ENCODE measurements at regions not wholly inside any gene's neighbourhood (a gene's known extent, or its start where the extent isn't known, plus 50 kb on each side); places are given as distances from the start of the nearest gene placed in this dataset.

- 88% methylated on average over 4 of the region's 4 CpGs for WGBS, 2 donors (ENCODE audit: low coverage in 1 of 2)
- TF ChIP-seq EP300 (IDR thresholded peaks at IDR 0.05; ENCODE audit: low read depth) (no peak), POLR2AphosphoS5 (IDR thresholded peaks at IDR 0.05) (no peak), POLR2A (IDR thresholded peaks at IDR 0.05) (no peak)
- TF ChIP-seq, protein P1, sequence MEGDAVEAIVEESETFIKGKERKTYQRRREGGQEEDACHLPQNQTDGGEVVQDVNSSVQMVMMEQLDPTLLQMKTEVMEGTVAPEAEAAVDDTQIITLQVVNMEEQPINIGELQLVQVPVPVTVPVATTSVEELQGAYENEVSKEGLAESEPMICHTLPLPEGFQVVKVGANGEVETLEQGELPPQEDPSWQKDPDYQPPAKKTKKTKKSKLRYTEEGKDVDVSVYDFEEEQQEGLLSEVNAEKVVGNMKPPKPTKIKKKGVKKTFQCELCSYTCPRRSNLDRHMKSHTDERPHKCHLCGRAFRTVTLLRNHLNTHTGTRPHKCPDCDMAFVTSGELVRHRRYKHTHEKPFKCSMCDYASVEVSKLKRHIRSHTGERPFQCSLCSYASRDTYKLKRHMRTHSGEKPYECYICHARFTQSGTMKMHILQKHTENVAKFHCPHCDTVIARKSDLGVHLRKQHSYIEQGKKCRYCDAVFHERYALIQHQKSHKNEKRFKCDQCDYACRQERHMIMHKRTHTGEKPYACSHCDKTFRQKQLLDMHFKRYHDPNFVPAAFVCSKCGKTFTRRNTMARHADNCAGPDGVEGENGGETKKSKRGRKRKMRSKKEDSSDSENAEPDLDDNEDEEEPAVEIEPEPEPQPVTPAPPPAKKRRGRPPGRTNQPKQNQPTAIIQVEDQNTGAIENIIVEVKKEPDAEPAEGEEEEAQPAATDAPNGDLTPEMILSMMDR (IDR thresholded peaks at IDR 0.05): no peak
- intact Hi-C loops (cut with DNase I; ENCODE audit: low total_unique reads): no loop called here
- Histone ChIP-seq H3K36me3 (no peaks in the 10 kb centered on the region), H3K4me1 (no peaks in the 10 kb centered on the region), H3K27ac (no peak overlapping the region), H3K27me3 (no peaks in the 10 kb centered on the region), H3K9me3 (no peaks in the 10 kb centered on the region), H3K4me3 (no peak overlapping the region)
- in situ Hi-C loops (cut with MboI; ENCODE audit: low pct_ligation_motif_present in 1 of 4, low pct_unique_long_range_greater_than_20kb in 1 of 4, low sequenced_read_pairs in 3 of 4): no loop called here
- DNase-seq: no peak
Observed at GRCh38 chr9:108125625-108126024, 636.1 kb upstream of the KLF4 start.

DNA sequence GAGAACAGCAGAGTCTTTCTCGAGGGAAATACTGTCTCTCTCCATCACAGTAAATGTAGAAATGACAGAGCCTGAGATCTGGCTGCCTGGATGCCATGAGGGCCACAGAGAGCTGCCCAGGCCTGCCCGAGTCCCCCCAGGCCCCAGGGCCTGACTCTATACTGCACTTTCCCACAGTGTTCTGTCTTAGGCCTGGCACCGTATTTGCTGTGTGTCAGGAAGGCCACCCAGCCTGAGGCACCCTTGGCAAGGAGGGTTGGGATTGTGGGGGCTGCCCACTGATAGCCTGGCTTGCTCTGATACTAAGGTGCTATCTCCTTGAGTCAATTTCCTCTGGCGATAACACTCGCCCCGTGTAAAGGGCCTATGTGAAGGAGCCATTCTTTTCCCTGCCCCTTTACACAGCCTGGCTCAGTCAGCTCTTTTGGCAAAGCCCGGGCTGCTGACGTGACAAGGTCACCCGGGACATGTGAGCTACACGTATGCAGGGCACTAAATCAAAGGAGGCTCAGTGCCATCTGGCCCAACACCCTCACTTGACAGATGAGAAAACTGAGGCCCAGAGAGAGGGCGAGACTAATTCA, 630.1 kb upstream of the KLF4 start:
- intact Hi-C loops (cut with DNase I; ENCODE audit: low total_unique reads): no loop called here
- Histone ChIP-seq H3K27me3 (no peaks in the 10 kb centered on the region), H3K36me3 (no peaks in the 10 kb centered on the region), H3K27ac (no peak overlapping the region), H3K4me1 (no peaks in the 10 kb centered on the region), H3K4me3 (no peak overlapping the region), H3K9me3 (no peaks in the 10 kb centered on the region)
- in situ Hi-C loops (cut with MboI; ENCODE audit: low pct_ligation_motif_present in 1 of 4, low pct_unique_long_range_greater_than_20kb in 1 of 4, low sequenced_read_pairs in 3 of 4): no loop called here
- TF ChIP-seq, protein P1 (IDR thresholded peaks at IDR 0.05): no peak
- no peak for TF ChIP-seq POLR2A (IDR thresholded peaks at IDR 0.05)
- no peak for DNase-seq
- WGBS, 2 donors (ENCODE audit: low coverage in 1 of 2): 90% methylated on average over 11 of the region's 11 CpGs; no CpG with 5 or more reads in 1 of the 2 donors

DNA sequence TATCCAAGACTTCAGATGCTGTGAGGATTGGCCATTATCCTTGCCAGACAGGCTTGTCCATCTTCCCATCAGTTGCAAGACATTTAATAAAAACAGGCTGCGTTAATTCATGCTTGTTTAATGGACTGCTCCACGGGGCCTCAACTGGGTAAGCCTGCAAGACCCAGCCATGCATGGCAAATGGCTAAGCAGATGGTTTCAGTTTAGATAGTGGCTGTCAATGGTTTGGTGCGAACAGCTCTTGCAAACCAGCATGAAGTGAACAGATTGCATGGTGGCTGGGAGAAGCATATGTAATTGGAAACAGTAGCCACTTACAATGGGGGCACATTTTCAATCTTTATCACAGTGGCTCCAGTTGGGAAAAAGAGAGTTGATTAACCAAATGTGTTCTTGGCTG, 628.2 kb upstream of the KLF4 start:
- Histone ChIP-seq H3K4me3 (no peak overlapping the region), H3K27me3 (no peaks in the 10 kb centered on the region), H3K9me3 (no peaks in the 10 kb centered on the region), H3K4me1 (no peaks in the 10 kb centered on the region), H3K36me3 (no peaks in the 10 kb centered on the region), H3K27ac (no peak overlapping the region)
- TF ChIP-seq POLR2A (IDR thresholded peaks at IDR 0.05) (no peak), EP300 (IDR thresholded peaks at IDR 0.05; ENCODE audit: low read depth) (no peak), POLR2AphosphoS5 (IDR thresholded peaks at IDR 0.05) (no peak)
- TF ChIP-seq, protein P1 (IDR thresholded peaks at IDR 0.05): no peak
- in situ Hi-C loops (cut with MboI; ENCODE audit: low pct_ligation_motif_present in 1 of 4, low pct_unique_long_range_greater_than_20kb in 1 of 4, low sequenced_read_pairs in 3 of 4) (no loop called here), intact Hi-C loops (cut with DNase I; ENCODE audit: low total_unique reads) (no loop called here)
- 70% methylated on average over 3 of the region's 3 CpGs; no CpG with 5 or more reads in 1 of the 2 donors for WGBS, 2 donors (ENCODE audit: low coverage in 1 of 2)
- no peak for DNase-seq

DNA sequence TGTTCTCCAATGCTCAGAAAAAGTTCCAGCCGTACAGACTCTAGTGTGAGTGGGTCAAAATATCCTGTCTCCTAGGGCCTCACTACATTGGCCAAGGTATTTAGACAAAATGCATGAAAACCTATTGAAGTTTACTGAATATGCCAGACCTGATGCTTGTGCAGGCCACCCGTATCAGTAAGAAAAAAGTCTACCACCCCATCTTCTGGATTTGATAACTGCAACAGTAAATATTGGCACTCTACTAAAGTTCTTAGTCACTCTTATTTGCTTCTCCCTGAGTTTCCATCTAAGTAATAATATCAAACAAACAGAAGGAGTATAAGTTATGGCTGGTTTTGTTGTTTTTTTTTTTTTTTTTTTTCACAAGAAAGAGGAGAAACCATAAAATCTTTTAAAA, 627.7 kb upstream of the KLF4 start:
- no peaks in the 10 kb centered on the region for H3K9me3 ChIP-seq
- in situ Hi-C loops (cut with MboI; ENCODE audit: low pct_ligation_motif_present in 1 of 4, low pct_unique_long_range_greater_than_20kb in 1 of 4, low sequenced_read_pairs in 3 of 4) (no loop called here), intact Hi-C loops (cut with DNase I; ENCODE audit: low total_unique reads) (no loop called here)
- no peak overlapping the region for H3K4me3 ChIP-seq
- 87 to 92% methylated on average over 1 to 2 of the region's 2 CpGs for WGBS, 2 donors (ENCODE audit: low coverage in 1 of 2)
- no peak overlapping the region for H3K27ac ChIP-seq
- H3K27me3 ChIP-seq: no peaks in the 10 kb centered on the region
- no peaks in the 10 kb centered on the region for H3K36me3 ChIP-seq
- no peaks in the 10 kb centered on the region for H3K4me1 ChIP-seq
- no peak for DNase-seq
- TF ChIP-seq POLR2AphosphoS5 (IDR thresholded peaks at IDR 0.05): no peak
- TF ChIP-seq, protein P1 (IDR thresholded peaks at IDR 0.05): no peak
- no peak for TF ChIP-seq POLR2A (IDR thresholded peaks at IDR 0.05)
- no peak for TF ChIP-seq EP300 (IDR thresholded peaks at IDR 0.05; ENCODE audit: low read depth)

All from transverse colon (tissue), 4 donors.